ENCODE measurements at regions not wholly inside any gene's neighbourhood (a gene's known extent, or its start where the extent isn't known, plus 50 kb on each side); places are given as distances from the start of the nearest gene placed in this dataset.
"Not testable (repeated sequence)": the region's sequence is repeated elsewhere in the genome, so short reads cannot be mapped to it uniquely, and the experiment has no call there.

GRCh38 chr14:19162034-19162706, 194.9 kb downstream of the POTEM start:
- TF ChIP-seq CTCF, POLR2A (IDR thresholded peaks at IDR 0.05): not testable (repeated sequence)

Data from tibial nerve (tissue), 3 donors.